WTC11 (cell line): ENCODE measurements at regions not wholly inside any gene's neighbourhood (a gene's known extent, or its start where the extent isn't known, plus 50 kb on each side); places are given as distances from the start of the nearest gene placed in this dataset.
"Not testable (repeated sequence)": the region's sequence is repeated elsewhere in the genome, so short reads cannot be mapped to it uniquely, and the experiment has no call there.

ENCODE experiments used
- CTCF ChIP-seq: fragments of 200-600 bp; IDR thresholded peaks from 2 replicates; pipeline ENCODE4 v1.8.0; 2022; ENCODE audit warnings: antibody characterized with exemption
- E2F4 ChIP-seq: sonication (generic); formaldehyde crosslinking; IDR thresholded peaks from 2 replicates; pipeline ENCODE4 v1.8.1; 2022; ENCODE audit warnings: low read depth, mild to moderate bottlenecking, moderate library complexity, missing genetic modification reagents, borderline replicate concordance
- FOXP1 ChIP-seq: sonication (generic); formaldehyde crosslinking; IDR thresholded peaks from 2 replicates; pipeline ENCODE4 v1.8.0; 2022; ENCODE audit warnings: missing genetic modification reagents, mild to moderate bottlenecking, moderate library complexity, borderline replicate concordance
- KAT7 ChIP-seq: sonication (generic); formaldehyde crosslinking; IDR thresholded peaks from 2 replicates; pipeline ENCODE4 v1.8.1; 2023; ENCODE audit warnings: missing genetic modification reagents, mild to moderate bottlenecking, borderline replicate concordance
- MAX ChIP-seq: sonication (generic); formaldehyde crosslinking; IDR thresholded peaks from 2 replicates; pipeline ENCODE4 v1.8.0; 2022; ENCODE audit warnings: mild to moderate bottlenecking, missing genetic modification reagents
- MLX ChIP-seq: sonication (generic); formaldehyde crosslinking; IDR thresholded peaks from 2 replicates; pipeline ENCODE4 v1.8.1; 2023; ENCODE audit warnings: mild to moderate bottlenecking, missing genetic modification reagents, moderate library complexity
- NR3C1 ChIP-seq: sonication (generic); formaldehyde crosslinking; conservative IDR thresholded peaks from 2 replicates; pipeline ENCODE4 v1.8.1; 2023; ENCODE audit warnings: low read depth, mild to moderate bottlenecking, missing genetic modification reagents
- PREB ChIP-seq: sonication (generic); formaldehyde crosslinking; IDR thresholded peaks from 2 replicates; pipeline ENCODE4 v1.8.1; 2022; ENCODE audit warnings: mild to moderate bottlenecking, missing genetic modification reagents, moderate library complexity, borderline replicate concordance
- RORB ChIP-seq: fragments of 250-450 bp; sonication (Bioruptor Pico); IDR thresholded peaks from 2 replicates; pipeline ENCODE4 v1.9.0; 2021; ENCODE audit warnings: mild to moderate bottlenecking
- SP1 ChIP-seq: sonication (generic); formaldehyde crosslinking; conservative IDR thresholded peaks from 2 replicates; pipeline ENCODE4 v1.8.1; 2022; ENCODE audit warnings: missing genetic modification reagents
- TEAD4 ChIP-seq: sonication (generic); formaldehyde crosslinking; IDR thresholded peaks from 2 replicates; pipeline ENCODE4 v1.8.0; 2022; ENCODE audit warnings: mild to moderate bottlenecking, missing genetic modification reagents
- ZBTB43 ChIP-seq: sonication (generic); formaldehyde crosslinking; IDR thresholded peaks from 2 replicates; pipeline ENCODE4 v1.8.1; 2023; ENCODE audit warnings: mild to moderate bottlenecking, missing genetic modification reagents

GRCh38 chr2:87569689-87570397, 178.0 kb upstream of the PLGLB2 start:
- TF ChIP-seq RORB; MLX (CRISPR knock-in tag); PREB (CRISPR knock-in tag); NR3C1; MAX; CTCF; FOXP1 (CRISPR knock-in tag); KAT7 (CRISPR knock-in tag); E2F4 (CRISPR knock-in tag); TEAD4 (CRISPR knock-in tag); ZBTB43; SP1 (CRISPR knock-in tag): not testable (repeated sequence)
